Thoracic aorta (tissue), 2 donors: ENCODE measurements at regions not wholly inside any gene's neighbourhood (a gene's known extent, or its start where the extent isn't known, plus 50 kb on each side); places are given as distances from the start of the nearest gene placed in this dataset.

Source experiments
- ATAC-seq: fragments of 150-250 bp; one replicate; pipeline ENCODE4 v1.8.0; 2017; ENCODE audit warnings: low read depth; ENCODE audit not compliant: insufficient number of reproducible peaks, low FRiP score
- DNase-seq: peaks from one replicate; pipeline ENCODE4 v3.0.0-alpha.2; 2020; ENCODE audit warnings: low spot score
- H3K27ac ChIP-seq, 2 donors: fragments of 200-600 bp; sonication (generic); 1 replicate in 1 of 2; 2 replicates in 1 of 2; pipeline ENCODE4 v1.5.1; 2016; ENCODE audit warnings: mild to moderate bottlenecking in 2 of 2, moderate library complexity in 2 of 2
- H3K27me3 ChIP-seq: fragments of 200-600 bp; sonication (generic); replicated peaks from 2 replicates; pipeline ENCODE4 v1.6.0; 2016; ENCODE audit warnings: mild to moderate bottlenecking; ENCODE audit not compliant: insufficient read depth
- H3K36me3 ChIP-seq: fragments of 200-600 bp; sonication (generic); one replicate; pipeline ENCODE4 v1.5.1; 2016
- H3K4me1 ChIP-seq, 2 donors: fragments of 200-600 bp; sonication (generic); 1 replicate in 1 of 2; 2 replicates in 1 of 2; pipeline versions ENCODE4 v1.5.1 to v1.6.0; 2016; ENCODE audit warnings: low read depth in 2 of 2, mild to moderate bottlenecking in 1 of 2; ENCODE audit not compliant: control insufficient read depth in 1 of 2
- H3K4me3 ChIP-seq: fragments of 200-600 bp; sonication (generic); 2 replicates; pipeline ENCODE4 v1.5.1; 2016; ENCODE audit warnings: mild to moderate bottlenecking
- H3K9me3 ChIP-seq: fragments of 200-600 bp; sonication (generic); 2 replicates; pipeline ENCODE4 v1.5.1; 2016
- CTCF ChIP-seq: fragments of 200-600 bp; sonication (generic); IDR thresholded peaks from one replicate; pipeline ENCODE4 v1.5.1; 2019; ENCODE audit warnings: antibody characterized with exemption

- Histone ChIP-seq H3K4me1 (no peaks in the 10 kb centered on the region), H3K27ac (no peak overlapping the region), H3K9me3 (no peaks in the 10 kb centered on the region), H3K4me3 (no peak overlapping the region), H3K27me3 (no peaks in the 10 kb centered on the region), H3K36me3 (no peaks in the 10 kb centered on the region)
- DNase-seq (no peak), ATAC-seq (no peak)
- no peak for TF ChIP-seq CTCF
Observed at GRCh38 chr12:84607170-84607819, 305.3 kb downstream of the SLC6A15 start.

- TF ChIP-seq CTCF: no peak
- DNase-seq (no peak), ATAC-seq (no peak)
Observed at GRCh38 chr12:84605983-84606382, 306.6 kb downstream of the SLC6A15 start.

GRCh38 chr12:84604551-84604950, 308.0 kb downstream of the SLC6A15 start:
- no peak overlapping the region for H3K4me3 ChIP-seq
- no peaks in the 10 kb centered on the region for H3K36me3 ChIP-seq
- H3K9me3 ChIP-seq: no peaks in the 10 kb centered on the region
- no peaks in the 10 kb centered on the region for H3K27me3 ChIP-seq
- H3K27ac ChIP-seq: no peak overlapping the region
- no peak for TF ChIP-seq CTCF
- no peak for DNase-seq
- H3K4me1 ChIP-seq: no peaks in the 10 kb centered on the region
- no peak for ATAC-seq

More at GRCh38 chr12:84605983-84606382, 306.6 kb downstream of the SLC6A15 start:
- Histone ChIP-seq H3K36me3 (no peaks in the 10 kb centered on the region), H3K4me1 (no peaks in the 10 kb centered on the region), H3K27me3 (no peaks in the 10 kb centered on the region), H3K27ac (no peak overlapping the region), H3K4me3 (no peak overlapping the region), H3K9me3 (no peaks in the 10 kb centered on the region)

GRCh38 chr12:84603484-84604248, 308.9 kb downstream of the SLC6A15 start:
- H3K27me3 ChIP-seq: no peaks in the 10 kb centered on the region
- no peak for TF ChIP-seq CTCF
- H3K4me3 ChIP-seq: no peak overlapping the region
- no peaks in the 10 kb centered on the region for H3K36me3 ChIP-seq
- H3K27ac ChIP-seq: no peak overlapping the region
- DNase-seq (no peak), ATAC-seq (no peak)
- no peaks in the 10 kb centered on the region for H3K9me3 ChIP-seq
- no peaks in the 10 kb centered on the region for H3K4me1 ChIP-seq

- DNase-seq (no peak), ATAC-seq (no peak)
- no peak for TF ChIP-seq CTCF
- Histone ChIP-seq H3K27ac (no peak overlapping the region), H3K4me1 (no peaks in the 10 kb centered on the region), H3K4me3 (no peak overlapping the region), H3K36me3 (no peaks in the 10 kb centered on the region), H3K27me3 (no peaks in the 10 kb centered on the region), H3K9me3 (no peaks in the 10 kb centered on the region)
Observed at GRCh38 chr12:84601483-84601882, 311.1 kb downstream of the SLC6A15 start.
